Vagina (tissue), 2 donors: ENCODE measurements at regions not wholly inside any gene's neighbourhood (a gene's known extent, or its start where the extent isn't known, plus 50 kb on each side); places are given as distances from the start of the nearest gene placed in this dataset.

Source experiments
- DNase-seq, 2 donors: peaks; one replicate each; pipeline ENCODE4 v3.0.0-alpha.2; 2017; ENCODE audit errors: extremely low spot score in 2 of 2
- H3K27ac ChIP-seq: fragments of 200-600 bp; sonication (generic); one replicate; pipeline ENCODE4 v1.5.1; 2019
- H3K27me3 ChIP-seq: fragments of 200-600 bp; sonication (generic); one replicate; pipeline ENCODE4 v1.5.1; 2019
- H3K36me3 ChIP-seq, 2 donors: fragments of 200-600 bp; sonication (generic); one replicate each; pipeline ENCODE4 v1.5.1; 2017 to 2019
- H3K4me1 ChIP-seq: fragments of 200-600 bp; sonication (generic); one replicate; pipeline ENCODE4 v1.5.1; 2019
- H3K4me3 ChIP-seq, 2 donors: fragments of 200-600 bp; sonication (generic); 1 replicate in 1 of 2; 2 replicates in 1 of 2; pipeline ENCODE4 v1.5.1; 2016 to 2019
- H3K9me3 ChIP-seq: fragments of 200-600 bp; sonication (generic); one replicate; pipeline ENCODE4 v1.5.1; 2019
- POLR2A ChIP-seq, 2 donors: fragments of 450-650 bp; IDR thresholded peaks; one replicate each; pipeline ENCODE4 v1.6.1; 2017; ENCODE audit warnings: antibody characterized with exemption in 2 of 2, mild to moderate bottlenecking in 2 of 2, moderate library complexity in 2 of 2
- POLR2AphosphoS5 ChIP-seq, 2 donors: sonication (generic); formaldehyde crosslinking; IDR thresholded peaks; one replicate each; pipeline ENCODE4 v1.9.0; 2017; ENCODE audit warnings: antibody characterized with exemption in 2 of 2, mild to moderate bottlenecking in 2 of 2, low read depth in 1 of 2; ENCODE audit not compliant: insufficient read depth in 1 of 2
- intact Hi-C: fragments of 100-400 bp; cut with DNase I; formaldehyde crosslinking; loops from one replicate; pipeline ENCODE4 v1.15.1; 2023
- TF ChIP-seq, protein P1 (sequence below), 3 experiments: fragments of 450-650 bp in 2 of 3; fragments of 200-600 bp in 1 of 3; sonication (generic) in 1 of 3; IDR thresholded peaks; one replicate each; pipeline ENCODE4 v1.5.1; 2017 to 2019; ENCODE audit warnings: antibody characterized with exemption in 3 of 3, mild to moderate bottlenecking in 2 of 3, moderate library complexity in 2 of 3

DNA sequence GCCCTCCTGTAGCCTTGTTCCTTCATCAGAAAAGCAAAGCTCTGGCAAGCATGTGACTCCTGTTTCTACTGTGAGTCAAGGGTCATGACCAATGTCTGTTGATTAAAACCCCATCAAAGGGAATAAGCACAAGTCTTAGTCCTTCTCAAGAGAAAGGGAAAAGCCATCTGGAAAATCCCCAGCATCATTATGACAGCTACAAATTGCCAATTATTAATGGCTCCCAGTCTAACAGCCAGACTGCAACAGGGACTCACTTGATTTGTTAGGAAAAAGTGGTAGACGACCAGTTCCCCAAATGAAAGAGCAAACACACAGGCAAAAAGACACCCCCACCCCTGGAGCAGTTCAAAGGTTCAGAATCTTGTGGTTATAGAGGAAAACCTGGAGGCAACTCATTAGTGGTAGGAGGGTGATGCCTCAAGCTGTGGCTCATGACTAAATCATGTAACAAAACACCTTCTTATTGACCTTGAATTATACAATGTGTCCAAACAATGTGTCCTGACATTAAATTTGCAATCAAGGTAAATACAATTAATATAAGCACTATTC is 315.7 kb downstream of the HNRNPD start:
- no peak overlapping the region for H3K4me3 ChIP-seq
- intact Hi-C loops = no loop called here
- no peak overlapping the region for H3K27ac ChIP-seq
- no peaks in the 10 kb centered on the region for H3K4me1 ChIP-seq
- DNase-seq = no peak
- TF ChIP-seq POLR2AphosphoS5 (IDR thresholded peaks at IDR 0.05; ENCODE audit: insufficient read depth in 1 of 2, low read depth in 1 of 2) = no peak
- no peak for TF ChIP-seq POLR2A (IDR thresholded peaks at IDR 0.05)
- TF ChIP-seq, protein P1, sequence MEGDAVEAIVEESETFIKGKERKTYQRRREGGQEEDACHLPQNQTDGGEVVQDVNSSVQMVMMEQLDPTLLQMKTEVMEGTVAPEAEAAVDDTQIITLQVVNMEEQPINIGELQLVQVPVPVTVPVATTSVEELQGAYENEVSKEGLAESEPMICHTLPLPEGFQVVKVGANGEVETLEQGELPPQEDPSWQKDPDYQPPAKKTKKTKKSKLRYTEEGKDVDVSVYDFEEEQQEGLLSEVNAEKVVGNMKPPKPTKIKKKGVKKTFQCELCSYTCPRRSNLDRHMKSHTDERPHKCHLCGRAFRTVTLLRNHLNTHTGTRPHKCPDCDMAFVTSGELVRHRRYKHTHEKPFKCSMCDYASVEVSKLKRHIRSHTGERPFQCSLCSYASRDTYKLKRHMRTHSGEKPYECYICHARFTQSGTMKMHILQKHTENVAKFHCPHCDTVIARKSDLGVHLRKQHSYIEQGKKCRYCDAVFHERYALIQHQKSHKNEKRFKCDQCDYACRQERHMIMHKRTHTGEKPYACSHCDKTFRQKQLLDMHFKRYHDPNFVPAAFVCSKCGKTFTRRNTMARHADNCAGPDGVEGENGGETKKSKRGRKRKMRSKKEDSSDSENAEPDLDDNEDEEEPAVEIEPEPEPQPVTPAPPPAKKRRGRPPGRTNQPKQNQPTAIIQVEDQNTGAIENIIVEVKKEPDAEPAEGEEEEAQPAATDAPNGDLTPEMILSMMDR (IDR thresholded peaks at IDR 0.05) = no peak
- H3K36me3 ChIP-seq = no peaks in the 10 kb centered on the region
- no peaks in the 10 kb centered on the region for H3K9me3 ChIP-seq
- H3K27me3 ChIP-seq = no peaks in the 10 kb centered on the region

DNA sequence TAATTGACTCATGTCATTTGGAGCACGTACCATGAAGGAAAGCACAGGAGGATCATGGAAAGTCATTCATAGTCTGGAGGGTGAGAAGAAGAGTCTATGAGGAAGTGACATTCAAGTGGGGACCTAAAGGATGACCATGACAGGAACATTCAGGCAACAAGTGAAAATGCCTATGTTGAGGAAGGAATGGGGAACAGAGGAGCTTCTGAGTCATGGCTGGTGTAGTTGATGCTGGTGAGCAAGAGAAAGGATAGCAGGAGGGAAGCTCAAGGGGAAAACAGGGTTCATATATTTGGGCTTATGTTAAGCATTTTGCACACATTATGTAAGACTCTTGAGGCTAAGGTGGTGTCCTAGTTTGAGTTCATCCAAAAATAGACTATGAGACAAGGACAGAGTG is 318.6 kb downstream of the HNRNPD start:
- no peaks in the 10 kb centered on the region for H3K4me1 ChIP-seq
- no peaks in the 10 kb centered on the region for H3K36me3 ChIP-seq
- H3K9me3 ChIP-seq = no peaks in the 10 kb centered on the region
- TF ChIP-seq POLR2A (IDR thresholded peaks at IDR 0.05) (no peak), POLR2AphosphoS5 (IDR thresholded peaks at IDR 0.05; ENCODE audit: insufficient read depth in 1 of 2, low read depth in 1 of 2) (no peak)
- TF ChIP-seq, protein P1 (IDR thresholded peaks at IDR 0.05) = no peak
- no peak overlapping the region for H3K4me3 ChIP-seq
- DNase-seq = no peak
- intact Hi-C loops = no loop called here
- H3K27me3 ChIP-seq = no peaks in the 10 kb centered on the region
- H3K27ac ChIP-seq = no peak overlapping the region

DNA sequence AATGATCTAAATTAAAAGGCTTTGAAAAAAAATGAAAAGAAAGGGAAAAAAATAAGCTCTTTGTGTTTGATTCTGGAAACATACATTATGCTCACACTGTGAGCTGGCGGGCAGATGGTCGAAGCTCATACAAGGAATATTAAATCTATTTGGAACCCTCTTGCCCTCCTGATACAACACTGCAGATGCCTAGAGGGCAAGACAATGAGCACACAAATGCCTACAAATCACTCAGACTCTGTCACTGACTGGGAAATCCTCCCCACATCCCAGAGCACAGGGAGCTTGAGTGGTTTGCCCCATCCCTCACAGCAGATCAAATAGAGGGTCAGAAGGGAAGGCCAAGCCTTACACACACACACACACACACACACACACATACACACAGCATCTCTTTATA is 320.4 kb downstream of the HNRNPD start:
- no peaks in the 10 kb centered on the region for H3K9me3 ChIP-seq
- no peaks in the 10 kb centered on the region for H3K36me3 ChIP-seq
- intact Hi-C loops = no loop called here
- TF ChIP-seq POLR2AphosphoS5 (IDR thresholded peaks at IDR 0.05; ENCODE audit: insufficient read depth in 1 of 2, low read depth in 1 of 2) (no peak), POLR2A (IDR thresholded peaks at IDR 0.05) (no peak)
- TF ChIP-seq, protein P1 (IDR thresholded peaks at IDR 0.05) = no peak
- H3K4me1 ChIP-seq = no peaks in the 10 kb centered on the region
- H3K4me3 ChIP-seq = no peak overlapping the region
- no peaks in the 10 kb centered on the region for H3K27me3 ChIP-seq
- DNase-seq = no peak
- no peak overlapping the region for H3K27ac ChIP-seq

DNA sequence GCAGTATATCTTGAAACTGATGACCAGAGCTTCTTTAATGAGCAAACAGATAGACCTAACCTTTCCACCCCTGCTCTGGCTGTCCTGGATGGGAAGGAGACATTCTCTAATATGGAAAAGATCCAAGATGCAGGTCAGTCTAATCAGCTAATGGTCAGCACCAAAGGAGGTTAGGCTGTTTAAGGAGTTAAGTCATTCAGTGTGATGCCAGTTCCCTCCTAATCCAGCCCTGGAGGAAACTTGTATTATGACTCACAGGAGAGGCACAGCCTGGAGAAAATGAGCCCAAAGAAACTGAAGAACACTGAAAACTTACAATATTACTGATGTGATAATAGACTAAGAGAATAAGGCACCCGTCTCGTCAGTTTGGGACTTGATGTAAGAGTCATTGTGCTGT is 323.0 kb downstream of the HNRNPD start:
- Histone ChIP-seq H3K27me3 (no peaks in the 10 kb centered on the region), H3K9me3 (no peaks in the 10 kb centered on the region), H3K36me3 (no peaks in the 10 kb centered on the region), H3K27ac (no peak overlapping the region), H3K4me3 (no peak overlapping the region), H3K4me1 (no peaks in the 10 kb centered on the region)
- intact Hi-C loops = no loop called here
- TF ChIP-seq POLR2AphosphoS5 (IDR thresholded peaks at IDR 0.05; ENCODE audit: insufficient read depth in 1 of 2, low read depth in 1 of 2) (no peak), POLR2A (IDR thresholded peaks at IDR 0.05) (no peak)
- TF ChIP-seq, protein P1 (IDR thresholded peaks at IDR 0.05) = no peak
- no peak for DNase-seq

DNA sequence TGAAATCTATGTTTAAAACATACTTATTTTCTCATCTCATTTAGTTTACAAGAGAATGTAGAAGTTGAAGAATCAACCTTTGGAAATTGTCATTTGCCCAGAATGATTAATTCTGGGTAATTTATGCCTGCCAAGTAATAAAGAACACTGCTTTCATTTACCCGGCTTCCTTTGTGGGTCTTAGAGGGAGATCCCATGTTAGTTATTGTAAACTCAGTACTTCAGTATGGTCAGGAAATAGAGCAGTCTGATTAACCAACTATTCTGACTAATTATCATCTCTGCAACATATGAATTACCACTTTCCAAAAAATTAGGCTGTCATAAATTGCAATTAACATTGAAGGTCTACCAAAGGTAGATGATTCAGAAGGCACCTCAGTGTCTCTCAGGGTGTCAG is 324.5 kb downstream of the HNRNPD start:
- H3K27me3 ChIP-seq = no peaks in the 10 kb centered on the region
- DNase-seq = no peak
- H3K9me3 ChIP-seq = no peaks in the 10 kb centered on the region
- TF ChIP-seq POLR2AphosphoS5 (IDR thresholded peaks at IDR 0.05; ENCODE audit: insufficient read depth in 1 of 2, low read depth in 1 of 2) (no peak), POLR2A (IDR thresholded peaks at IDR 0.05) (no peak)
- TF ChIP-seq, protein P1 (IDR thresholded peaks at IDR 0.05) = no peak
- H3K4me1 ChIP-seq = no peaks in the 10 kb centered on the region
- intact Hi-C loops = no loop called here
- no peaks in the 10 kb centered on the region for H3K36me3 ChIP-seq
- no peak overlapping the region for H3K27ac ChIP-seq
- no peak overlapping the region for H3K4me3 ChIP-seq
